Rectal smooth muscle tissue (tissue), 1 donor: ENCODE measurements at regions not wholly inside any gene's neighbourhood (a gene's known extent, or its start where the extent isn't known, plus 50 kb on each side); places are given as distances from the start of the nearest gene placed in this dataset.
A peak's percentile ranks its signal among the peaks of the same experiment; 100 is the strongest.

Source experiments
- H3K27ac ChIP-seq: one replicate; pipeline ENCODE4 v1.7.0; 2013; ENCODE audit warnings: low read depth, low read length, inconsistent platforms
- H3K27me3 ChIP-seq: one replicate; pipeline ENCODE4 v1.7.0; 2013; ENCODE audit warnings: low read length; ENCODE audit not compliant: control insufficient read depth, insufficient read depth
- H3K36me3 ChIP-seq: one replicate; pipeline ENCODE4 v1.7.0; 2013; ENCODE audit warnings: low read length; ENCODE audit not compliant: control insufficient read depth, insufficient read depth
- H3K4me1 ChIP-seq: one replicate; pipeline ENCODE4 v1.7.0; 2013; ENCODE audit warnings: low read length; ENCODE audit not compliant: control insufficient read depth, insufficient read depth
- H3K4me3 ChIP-seq: one replicate; pipeline ENCODE4 v1.7.0; 2013; ENCODE audit warnings: low read length
- H3K9ac ChIP-seq: one replicate; pipeline ENCODE4 v1.7.0; 2013; ENCODE audit warnings: low read length

- Histone ChIP-seq H3K9ac (no peak overlapping the region), H3K27ac (no peak overlapping the region), H3K4me1 (peaks cover 4% of the 10 kb centered on the region), H3K4me3 (no peak overlapping the region), H3K36me3 (no peaks in the 10 kb centered on the region), H3K27me3 (no peaks in the 10 kb centered on the region)
Measured at GRCh38 chr1:184292101-184292500, 94.7 kb upstream of the C1orf21 start.

- Histone ChIP-seq H3K27me3 (no peaks in the 10 kb centered on the region), H3K27ac (no peak overlapping the region), H3K4me3 (no peak overlapping the region), H3K36me3 (no peaks in the 10 kb centered on the region), H3K9ac (no peak overlapping the region), H3K4me1 (peaks cover 4% of the 10 kb centered on the region)
Measured at GRCh38 chr1:184294101-184294500, 92.7 kb upstream of the C1orf21 start.

DNA sequence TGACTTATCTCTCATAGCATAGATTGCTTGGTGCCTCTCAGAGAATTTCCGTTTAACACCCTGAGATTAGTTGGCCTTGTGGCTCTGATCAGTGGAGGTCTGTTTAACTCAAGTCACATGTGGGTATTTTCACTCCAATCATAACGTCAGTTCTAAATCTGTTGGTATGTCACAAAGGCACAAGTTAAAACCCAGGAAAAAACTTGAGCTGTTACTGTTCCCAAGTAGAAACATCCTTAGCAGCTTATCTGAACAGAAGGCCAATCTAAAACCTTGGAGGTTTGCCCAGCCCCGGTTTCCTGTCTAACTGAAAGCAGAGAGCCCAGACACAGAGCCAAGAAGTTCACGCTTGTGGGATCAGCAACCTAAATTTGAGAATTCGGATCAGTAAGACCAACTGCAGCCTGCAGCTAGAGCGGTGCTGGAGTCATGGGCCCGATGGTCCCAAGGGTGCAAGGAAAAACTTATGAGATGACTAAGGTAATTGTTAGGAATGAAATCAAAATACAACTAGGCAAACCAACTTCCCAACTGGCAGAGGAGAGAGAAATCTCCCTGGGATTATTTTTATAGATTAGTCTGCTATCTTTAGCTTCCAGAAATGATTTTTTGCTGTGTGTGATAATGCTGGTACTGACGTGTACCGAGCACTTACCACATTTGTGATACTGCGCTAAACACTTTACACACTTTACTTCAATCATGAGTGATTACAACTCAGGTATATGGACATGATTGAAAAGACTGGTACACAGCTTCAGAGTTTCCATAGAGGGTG lies 90.2 kb upstream of the C1orf21 start:
- H3K9ac ChIP-seq: no peak overlapping the region
- H3K4me1 ChIP-seq: peaks cover 8% of the 10 kb centered on the region
- H3K36me3 ChIP-seq: no peaks in the 10 kb centered on the region
- no peaks in the 10 kb centered on the region for H3K27me3 ChIP-seq
- H3K4me3 ChIP-seq: no peak overlapping the region
- peak overlapping the region; percentile 71 for H3K27ac ChIP-seq

- H3K4me1 ChIP-seq: peaks cover 8% of the 10 kb centered on the region
- H3K9ac ChIP-seq: no peak overlapping the region
- no peak overlapping the region for H3K4me3 ChIP-seq
- H3K27ac ChIP-seq: peak overlapping the region; percentile 9
- H3K36me3 ChIP-seq: no peaks in the 10 kb centered on the region
- H3K27me3 ChIP-seq: no peaks in the 10 kb centered on the region
Measured at GRCh38 chr1:184297244-184297750, 89.5 kb upstream of the C1orf21 start.

DNA sequence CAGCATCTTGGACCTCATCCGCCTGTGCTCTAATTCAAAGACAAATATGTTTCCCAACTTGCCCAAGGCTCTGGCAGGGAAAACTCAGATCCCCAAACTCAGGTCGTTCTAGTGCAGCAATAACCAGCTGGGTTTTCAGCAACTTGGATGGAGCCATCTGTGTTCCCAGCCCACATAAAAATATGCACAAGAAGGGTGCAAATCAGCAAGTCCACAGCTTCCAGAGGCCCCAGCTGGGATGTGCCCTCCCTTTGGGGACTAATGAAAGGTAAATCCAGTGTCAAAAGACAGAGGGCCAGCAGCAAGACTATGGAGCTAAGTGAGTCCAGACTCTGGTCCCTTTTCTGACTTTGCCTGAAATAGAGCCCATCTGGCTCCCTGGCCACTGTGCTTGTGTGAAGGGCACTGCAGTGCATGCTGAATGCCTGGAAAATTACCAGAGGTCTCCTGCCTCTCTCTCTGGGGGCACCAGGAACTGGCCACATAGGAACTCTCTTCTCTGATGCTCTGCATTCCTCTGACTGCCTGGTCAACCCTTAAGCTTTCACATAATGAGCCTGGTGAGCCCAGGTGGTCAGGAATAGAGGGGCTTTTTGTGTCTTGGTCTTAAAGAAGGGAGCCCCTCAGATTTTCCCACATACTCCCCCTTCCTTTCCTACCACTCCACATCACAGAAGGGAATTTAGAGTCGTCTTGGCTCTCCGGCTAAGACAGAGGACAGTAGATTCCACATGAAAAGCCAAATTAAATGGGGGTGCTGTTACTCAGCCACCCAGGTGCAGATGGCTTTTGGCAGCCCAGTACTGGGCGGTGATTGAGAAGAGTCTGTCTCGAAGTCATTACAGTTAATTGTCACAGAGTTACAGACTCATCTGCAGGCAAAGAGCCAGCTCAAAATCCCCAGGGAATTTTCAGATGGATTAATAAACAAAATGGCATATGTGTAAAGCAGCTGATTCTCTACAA lies 88.1 kb upstream of the C1orf21 start:
- H3K36me3 ChIP-seq: no peaks in the 10 kb centered on the region
- H3K27me3 ChIP-seq: no peaks in the 10 kb centered on the region
- H3K4me1 ChIP-seq: peaks cover 8% of the 10 kb centered on the region
- no peak overlapping the region for H3K9ac ChIP-seq
- H3K27ac ChIP-seq: no peak overlapping the region
- no peak overlapping the region for H3K4me3 ChIP-seq

DNA sequence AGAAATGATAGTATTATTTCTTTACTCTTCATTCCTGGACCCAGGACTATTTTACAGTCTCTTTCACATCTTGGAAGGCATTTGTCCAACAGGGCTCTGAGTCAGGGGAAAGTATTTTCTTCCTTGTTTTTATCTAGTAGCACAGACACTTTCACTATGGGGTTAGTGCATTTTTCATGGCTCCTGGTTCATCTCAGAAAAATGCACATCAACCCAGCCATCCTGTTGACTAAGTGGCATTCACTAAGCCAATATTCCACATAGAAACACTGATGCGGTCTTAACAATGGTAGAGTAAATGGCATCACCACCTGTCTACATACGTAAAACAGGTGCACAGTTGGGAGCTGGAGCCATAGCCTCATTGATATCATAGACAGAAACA lies 87.4 kb upstream of the C1orf21 start:
- Histone ChIP-seq H3K27me3 (no peaks in the 10 kb centered on the region), H3K4me3 (no peak overlapping the region), H3K4me1 (peaks cover 8% of the 10 kb centered on the region), H3K9ac (no peak overlapping the region), H3K27ac (no peak overlapping the region), H3K36me3 (no peaks in the 10 kb centered on the region)

- Histone ChIP-seq H3K27ac (no peak overlapping the region), H3K4me1 (peaks cover 8% of the 10 kb centered on the region)
Measured at GRCh38 chr1:184299796-184300195, 87.0 kb upstream of the C1orf21 start.

GRCh38 chr1:184300446-184300845 lies 86.4 kb upstream of the C1orf21 start:
- peaks cover 8% of the 10 kb centered on the region for H3K4me1 ChIP-seq
- no peaks in the 10 kb centered on the region for H3K36me3 ChIP-seq
- H3K4me3 ChIP-seq: no peak overlapping the region
- no peak overlapping the region for H3K9ac ChIP-seq
- H3K27me3 ChIP-seq: no peaks in the 10 kb centered on the region
- no peak overlapping the region for H3K27ac ChIP-seq

More at GRCh38 chr1:184299796-184300195, 87.0 kb upstream of the C1orf21 start:
- no peaks in the 10 kb centered on the region for H3K36me3 ChIP-seq
- H3K4me3 ChIP-seq: no peak overlapping the region
- H3K27me3 ChIP-seq: no peaks in the 10 kb centered on the region
- no peak overlapping the region for H3K9ac ChIP-seq

DNA sequence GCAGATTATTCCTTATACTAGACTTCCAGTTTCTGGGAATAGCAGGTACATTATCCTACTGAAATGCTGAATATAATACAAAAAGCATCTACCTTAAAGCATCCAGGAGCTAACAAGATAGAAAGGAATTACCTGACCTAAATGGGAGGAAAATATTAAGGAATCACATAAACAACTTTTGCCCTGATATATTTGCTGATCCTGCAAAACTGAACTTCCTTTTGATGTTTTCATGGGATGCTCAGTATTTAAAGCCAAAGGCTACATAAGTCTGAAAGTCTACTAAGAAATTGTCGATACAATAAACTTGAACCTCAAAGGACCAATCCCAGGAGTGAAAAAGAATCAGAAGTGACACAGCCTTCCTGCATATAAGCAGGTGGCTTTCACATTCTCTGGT lies 85.6 kb upstream of the C1orf21 start:
- Histone ChIP-seq H3K36me3 (no peaks in the 10 kb centered on the region), H3K9ac (no peak overlapping the region), H3K4me3 (no peak overlapping the region), H3K27ac (no peak overlapping the region), H3K4me1 (peaks cover 7% of the 10 kb centered on the region), H3K27me3 (no peaks in the 10 kb centered on the region)

DNA sequence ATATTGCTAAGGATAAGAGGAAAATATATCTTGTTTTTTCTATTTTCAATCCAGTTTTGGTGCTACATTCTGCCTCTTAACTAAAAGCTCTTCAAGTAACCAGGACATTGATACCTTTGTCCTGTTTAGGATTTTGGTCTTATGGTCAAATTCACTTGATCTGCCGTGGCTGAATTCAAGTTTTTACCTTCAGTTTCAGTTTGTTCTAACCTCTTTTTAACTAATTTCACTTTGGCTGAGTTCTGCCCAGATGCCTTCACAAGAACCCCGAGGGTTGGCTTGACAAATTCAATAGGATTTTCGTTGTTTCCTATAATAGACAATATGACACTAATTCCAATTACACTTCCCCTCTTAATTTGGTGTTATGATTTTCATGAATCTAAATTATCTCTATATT lies 84.5 kb upstream of the C1orf21 start:
- H3K27me3 ChIP-seq: no peaks in the 10 kb centered on the region
- no peaks in the 10 kb centered on the region for H3K36me3 ChIP-seq
- H3K27ac ChIP-seq: no peak overlapping the region
- H3K9ac ChIP-seq: no peak overlapping the region
- H3K4me1 ChIP-seq: peaks cover 4% of the 10 kb centered on the region
- no peak overlapping the region for H3K4me3 ChIP-seq

- Histone ChIP-seq H3K27ac (no peak overlapping the region), H3K4me3 (no peak overlapping the region), H3K9ac (no peak overlapping the region), H3K36me3 (no peaks in the 10 kb centered on the region), H3K4me1 (no peaks in the 10 kb centered on the region), H3K27me3 (no peaks in the 10 kb centered on the region)
Measured at GRCh38 chr1:184310157-184310819, 76.5 kb upstream of the C1orf21 start.

DNA sequence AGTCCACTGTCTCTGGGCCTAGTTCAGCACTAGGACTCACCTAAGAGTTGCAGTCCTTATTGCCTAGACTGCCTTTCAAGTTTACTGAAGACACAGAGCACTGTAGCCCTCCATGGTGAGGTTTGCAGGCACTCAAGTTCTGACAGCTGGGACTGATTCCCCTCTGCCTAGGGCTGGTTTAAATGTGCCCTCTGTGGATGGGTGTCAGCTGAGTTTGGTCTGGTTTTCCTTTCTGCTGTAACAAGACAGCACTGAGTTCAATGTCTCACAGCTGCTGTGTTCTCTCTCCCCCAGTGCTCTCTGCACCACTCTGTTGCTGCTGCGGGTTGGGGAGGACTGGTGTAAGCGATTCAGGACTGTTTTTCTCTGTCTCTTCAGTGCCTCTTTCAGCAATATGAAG lies 75.2 kb upstream of the C1orf21 start:
- Histone ChIP-seq H3K27ac (no peak overlapping the region), H3K27me3 (no peaks in the 10 kb centered on the region), H3K9ac (no peak overlapping the region), H3K36me3 (no peaks in the 10 kb centered on the region), H3K4me1 (no peaks in the 10 kb centered on the region), H3K4me3 (no peak overlapping the region)
